ENCODE measurements at regions not wholly inside any gene's neighbourhood (a gene's known extent, or its start where the extent isn't known, plus 50 kb on each side); places are given as distances from the start of the nearest gene placed in this dataset.
"Not testable (repeated sequence)": the region's sequence is repeated elsewhere in the genome, so short reads cannot be mapped to it uniquely, and the experiment has no call there.

DNA sequence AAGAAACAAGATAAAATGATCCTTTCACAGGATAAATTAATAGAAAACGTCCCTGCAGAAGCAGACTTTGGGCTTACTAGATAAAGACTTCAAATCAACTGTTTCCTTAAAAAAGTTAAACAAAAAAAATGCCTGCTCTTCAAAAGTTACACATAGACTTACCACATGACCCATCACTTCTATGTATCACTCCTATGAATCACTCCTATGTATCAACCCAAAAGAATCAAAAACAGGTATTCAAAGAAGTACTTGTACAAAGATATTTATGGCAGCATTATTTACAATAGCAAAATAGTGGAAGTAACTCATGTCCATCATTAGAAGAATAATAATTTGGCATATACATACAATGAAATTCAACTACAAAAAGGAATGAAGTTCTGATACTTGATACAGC lies 56.3 kb upstream of the PRDM9 start:
- DNase-seq: no peak

DNA sequence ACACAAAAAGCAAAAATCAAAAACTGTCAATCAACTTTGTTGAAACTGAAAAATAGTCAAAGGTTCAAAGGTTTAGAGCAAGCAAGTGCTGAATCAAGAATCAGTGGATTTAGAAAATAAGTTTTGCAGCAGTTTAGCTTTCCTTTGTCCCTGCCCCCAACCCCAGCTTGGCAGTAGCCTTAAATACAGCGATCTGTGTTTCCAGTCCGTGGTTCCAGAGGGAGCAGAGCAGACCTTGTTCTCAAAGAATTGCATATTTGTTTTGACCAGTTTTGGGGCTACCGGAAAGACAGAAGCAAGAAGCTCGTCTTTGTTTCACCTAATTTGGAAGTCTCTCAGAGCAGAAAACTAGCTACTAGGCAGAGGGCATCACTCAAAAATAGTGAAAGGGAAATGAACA lies 57.2 kb upstream of the PRDM9 start:
- DNase-seq: peak in 2 of 3 donors; percentile 4 to 15

DNA sequence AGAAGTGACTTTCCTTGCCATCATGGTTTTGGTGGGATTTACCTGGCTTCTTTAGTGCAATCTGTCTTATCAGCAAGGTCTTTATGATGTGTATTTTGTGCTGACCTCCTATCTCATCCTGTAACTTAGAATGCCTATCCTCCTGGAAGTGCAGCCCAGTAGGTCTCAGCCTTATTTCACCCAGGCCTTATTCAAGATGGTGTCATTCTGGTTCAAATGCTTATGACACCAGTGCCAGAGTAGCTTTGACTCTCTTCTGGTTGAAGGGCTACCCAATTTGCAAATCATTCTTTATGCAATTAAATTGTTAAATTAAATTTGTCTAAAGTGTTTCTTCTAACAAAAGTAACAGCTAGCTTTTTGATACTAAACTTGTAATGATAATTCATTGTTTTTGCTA lies 58.8 kb upstream of the PRDM9 start:
- no peak for DNase-seq

DNA sequence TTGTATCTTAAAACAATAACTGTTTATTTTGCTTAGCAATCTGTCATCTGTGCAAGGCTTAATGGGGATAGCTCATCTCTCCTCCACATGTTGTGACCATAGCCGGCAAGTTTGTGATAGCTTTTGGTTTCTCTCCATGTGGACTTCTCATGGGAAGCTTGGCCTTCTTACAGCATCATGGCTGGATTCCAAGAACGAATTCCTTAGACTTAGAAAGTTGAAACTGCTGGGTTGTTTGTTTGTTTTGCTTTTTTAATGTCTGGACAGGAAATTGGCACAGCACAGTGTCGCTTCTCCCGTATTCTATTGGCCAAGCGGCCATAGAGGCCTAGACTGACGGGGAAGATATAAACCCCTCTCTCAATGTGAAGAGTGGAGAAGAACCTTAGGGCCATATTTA lies 61.0 kb upstream of the PRDM9 start:
- peak; percentile 28 to 84 (median 59) for DNase-seq

DNA sequence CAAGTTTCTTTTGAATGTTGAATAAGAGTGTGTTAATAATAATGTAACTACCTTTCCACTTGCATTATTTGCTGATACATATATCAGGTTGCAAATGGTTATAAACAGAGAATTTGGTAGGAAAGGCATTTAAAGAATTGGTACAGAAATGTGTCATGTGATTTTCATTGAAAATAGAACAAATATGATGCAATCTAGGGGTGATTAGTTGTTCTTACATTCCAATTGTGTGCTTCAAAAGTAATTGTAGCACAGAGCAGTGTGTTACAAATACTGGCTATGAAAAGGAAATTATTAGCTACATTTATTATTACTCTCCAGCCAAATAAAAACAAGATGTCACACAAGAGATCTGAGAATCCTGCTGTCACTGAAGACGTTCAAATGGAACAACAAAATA lies 61.8 kb upstream of the PRDM9 start:
- peak in 1 of 3 donors; percentile 2 for DNase-seq

DNA sequence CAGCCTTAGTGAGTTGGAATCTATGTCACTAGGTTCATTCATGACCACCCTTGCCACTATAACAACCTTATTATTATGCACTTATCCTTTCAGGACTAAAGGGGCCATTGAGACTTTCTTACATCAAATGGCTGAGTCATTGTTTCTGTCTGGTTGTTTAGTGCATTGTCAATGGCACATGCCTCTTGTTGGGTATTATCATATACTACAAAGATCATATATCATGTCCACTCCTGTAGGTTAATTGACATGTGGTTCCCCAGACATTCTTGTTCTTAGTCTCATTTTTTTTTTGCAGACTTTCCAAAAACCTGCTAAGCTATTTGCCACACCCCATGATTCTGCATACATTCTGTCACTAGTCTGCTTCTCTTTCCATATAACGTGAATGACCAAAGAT lies 66.7 kb upstream of the PRDM9 start:
- DNase-seq: no peak

DNA sequence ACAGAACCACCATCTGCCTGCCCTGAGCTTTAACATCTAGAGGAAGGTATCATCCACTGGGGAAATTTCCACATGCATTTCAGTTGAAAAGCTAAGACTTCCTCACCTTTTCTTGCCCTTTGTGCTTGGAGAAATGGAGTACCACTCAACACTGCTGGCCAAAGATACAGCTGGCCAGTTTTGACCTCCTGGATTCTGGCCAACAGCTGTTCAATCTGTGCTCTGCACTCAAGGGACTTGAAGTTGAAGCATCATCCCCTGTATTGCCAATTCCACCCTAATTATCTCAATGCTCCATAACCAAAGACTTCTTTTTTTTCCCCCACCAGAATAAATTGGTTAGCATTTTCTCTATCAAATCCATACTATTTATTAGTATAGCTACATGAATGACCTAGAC lies 70.4 kb upstream of the PRDM9 start:
- DNase-seq: peak; percentile 11 to 39 (median 21)

DNA sequence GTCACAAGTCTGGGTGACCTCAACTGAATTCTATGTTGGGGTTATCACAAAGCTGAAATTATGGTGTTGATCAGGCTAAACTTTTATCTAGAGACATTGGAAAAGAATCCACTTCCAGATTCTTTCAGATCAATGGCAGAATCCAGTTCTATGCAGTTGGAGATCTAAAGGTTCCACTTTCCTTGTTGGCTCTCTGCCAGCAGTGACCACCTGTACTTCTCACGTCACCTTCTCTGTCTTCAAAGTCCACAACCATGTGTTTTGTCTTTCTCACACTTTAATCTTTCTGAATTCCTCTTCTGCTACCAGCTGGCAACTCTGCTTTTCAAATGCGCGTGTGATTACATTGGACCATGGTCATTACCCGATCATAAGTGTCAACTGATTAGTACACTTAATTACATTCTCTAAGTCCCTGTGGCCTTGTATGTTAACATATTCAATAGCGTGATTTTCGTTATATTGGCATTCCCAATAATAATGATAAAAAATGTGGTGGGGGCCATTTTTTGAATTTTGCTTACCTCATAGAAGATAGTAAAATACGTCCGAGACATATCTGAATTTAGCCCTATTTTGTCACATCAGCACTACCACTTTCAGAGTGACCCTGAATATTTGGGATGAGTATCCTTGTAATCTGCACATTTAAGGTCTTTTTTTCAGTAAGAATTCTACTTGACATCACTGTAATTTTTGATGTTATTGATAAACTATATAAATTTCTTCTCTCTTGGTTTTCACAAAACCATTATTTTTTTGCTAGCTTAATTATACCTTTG lies 73.7 kb upstream of the PRDM9 start:
- DNase-seq: no peak

DNA sequence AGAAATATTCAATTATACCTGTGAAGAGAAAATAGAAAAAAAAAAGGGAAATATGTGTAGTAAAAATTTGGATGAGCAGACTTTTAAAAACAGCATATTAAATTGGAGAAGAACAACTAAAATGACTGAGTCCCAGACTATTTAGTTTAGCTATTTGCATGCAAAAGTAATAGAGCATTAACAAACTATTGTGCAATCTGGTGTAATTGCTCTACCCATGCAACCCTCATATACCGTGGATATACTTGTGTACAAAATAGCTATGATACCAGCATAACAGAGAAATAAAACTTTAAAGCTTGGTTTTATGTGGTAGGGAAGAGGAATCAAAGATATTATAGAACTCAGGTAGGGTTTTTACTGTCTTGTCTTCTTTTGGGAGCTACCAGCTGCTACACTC lies 78.7 kb upstream of the PRDM9 start:
- no peak for DNase-seq

DNA sequence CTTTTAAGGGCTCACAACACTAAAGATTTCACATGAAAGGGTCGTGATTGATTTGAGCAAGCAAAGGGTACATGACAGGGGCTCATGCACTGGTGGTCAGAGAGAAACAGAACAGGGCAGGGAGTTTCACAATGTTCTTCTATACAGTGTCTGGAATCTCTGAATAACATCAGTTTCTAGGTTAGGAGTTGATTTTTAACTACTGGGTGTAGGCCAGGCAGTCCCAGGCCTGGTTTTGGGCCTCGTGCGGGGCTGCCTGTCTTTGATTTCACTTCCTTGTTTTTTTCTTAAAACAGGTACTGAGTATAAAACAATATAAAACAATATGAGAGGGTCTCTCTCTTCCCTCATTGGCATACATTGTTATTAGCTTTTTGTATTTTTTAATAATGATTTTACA lies 87.2 kb upstream of the PRDM9 start:
- not testable (repeated sequence) for DNase-seq

DNA sequence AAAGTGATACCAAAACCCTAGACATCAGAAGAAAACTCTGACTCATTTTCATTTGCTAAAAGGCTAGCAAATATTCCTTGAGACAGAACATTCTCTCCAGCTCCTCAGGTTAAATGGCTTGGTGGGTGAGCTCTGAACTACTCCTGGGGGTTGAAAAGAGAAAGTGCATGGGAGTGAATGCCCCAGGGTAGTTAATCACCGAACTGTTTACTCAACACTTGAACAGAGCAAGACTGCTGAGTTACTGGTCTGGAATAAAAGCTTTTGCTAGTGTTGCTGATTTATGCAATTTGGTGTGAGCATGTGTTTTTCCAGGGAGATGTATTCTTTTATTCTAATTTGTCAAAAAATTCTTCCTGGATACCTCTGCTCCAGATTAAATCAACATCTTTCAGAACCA lies 88.3 kb upstream of the PRDM9 start:
- no peak for DNase-seq

DNA sequence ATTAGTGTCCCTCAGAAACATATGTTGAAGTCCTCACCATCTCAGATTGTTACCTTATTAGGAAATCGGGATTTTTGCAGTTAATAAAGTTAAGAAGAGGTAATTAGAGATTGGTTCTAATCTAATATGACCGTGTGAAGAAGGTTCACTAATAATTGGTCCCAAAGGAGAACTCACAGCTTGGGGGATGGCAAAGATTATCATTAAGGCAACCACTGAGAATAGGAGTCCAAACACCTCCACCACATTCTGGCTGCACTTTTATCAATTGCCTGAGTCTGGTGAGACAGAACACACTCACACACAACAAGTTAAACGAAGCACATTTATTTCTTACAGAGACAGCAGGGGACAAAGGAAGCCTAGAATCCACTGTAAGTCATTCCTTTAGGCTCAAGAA lies 94.9 kb upstream of the PRDM9 start:
- DNase-seq: no peak

DNA sequence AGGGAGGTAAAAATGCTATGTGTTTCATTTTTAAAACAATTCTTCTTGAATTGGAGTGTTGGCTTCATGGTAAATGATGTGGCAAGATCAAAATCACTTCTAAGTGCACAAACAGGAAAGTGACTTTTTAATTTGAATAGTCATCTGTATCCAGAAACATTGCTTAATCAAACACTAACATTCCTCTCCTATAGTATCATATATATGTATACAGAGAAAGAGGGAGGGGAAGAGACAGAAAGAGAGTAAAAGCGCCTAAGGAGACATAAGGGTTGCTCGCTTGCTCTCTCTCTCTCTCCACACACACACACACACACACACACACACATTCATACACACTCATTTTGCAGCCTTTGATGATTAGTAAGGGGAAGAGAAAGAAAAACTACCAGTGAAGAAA lies 95.4 kb upstream of the PRDM9 start:
- no peak for DNase-seq

DNA sequence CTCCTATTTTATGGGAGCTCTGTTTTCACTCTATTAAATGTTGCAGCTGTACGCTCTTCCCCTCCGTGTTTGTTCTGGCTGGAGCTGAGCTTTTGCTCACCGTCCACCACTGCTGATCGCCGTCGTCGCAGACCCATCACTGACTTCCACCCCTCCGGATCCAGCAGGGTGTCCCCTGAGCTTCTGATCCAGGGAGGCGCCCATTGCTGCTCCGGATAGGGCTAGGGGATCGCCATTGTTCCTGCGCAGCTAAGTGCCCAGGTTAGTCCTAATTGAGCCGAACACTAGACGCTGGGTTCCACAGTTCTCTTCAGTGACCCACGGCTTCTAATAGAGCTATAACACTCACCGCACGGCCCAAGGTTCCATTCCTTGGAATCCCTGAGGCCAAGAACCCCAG lies 96.2 kb upstream of the PRDM9 start:
- DNase-seq: no peak

DNA sequence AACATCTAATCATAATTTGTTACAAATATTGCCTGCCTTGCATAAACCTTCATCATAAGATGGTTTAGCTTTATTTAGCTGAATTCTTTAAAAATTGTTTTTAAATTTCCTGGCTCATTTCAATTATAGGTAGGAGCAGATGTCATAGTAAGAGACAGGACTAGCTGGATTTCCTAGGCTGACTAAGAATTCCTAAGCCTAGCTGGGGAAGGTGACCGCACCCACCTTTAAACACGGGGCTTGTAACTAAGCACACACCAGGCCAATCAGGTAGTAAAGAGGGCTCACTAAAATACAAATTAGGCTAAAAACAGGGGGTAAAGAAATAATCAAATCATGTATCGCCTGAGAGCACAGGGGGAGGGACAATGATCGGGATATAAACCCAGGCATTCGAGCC lies 96.6 kb upstream of the PRDM9 start:
- not testable (repeated sequence) for DNase-seq

DNA sequence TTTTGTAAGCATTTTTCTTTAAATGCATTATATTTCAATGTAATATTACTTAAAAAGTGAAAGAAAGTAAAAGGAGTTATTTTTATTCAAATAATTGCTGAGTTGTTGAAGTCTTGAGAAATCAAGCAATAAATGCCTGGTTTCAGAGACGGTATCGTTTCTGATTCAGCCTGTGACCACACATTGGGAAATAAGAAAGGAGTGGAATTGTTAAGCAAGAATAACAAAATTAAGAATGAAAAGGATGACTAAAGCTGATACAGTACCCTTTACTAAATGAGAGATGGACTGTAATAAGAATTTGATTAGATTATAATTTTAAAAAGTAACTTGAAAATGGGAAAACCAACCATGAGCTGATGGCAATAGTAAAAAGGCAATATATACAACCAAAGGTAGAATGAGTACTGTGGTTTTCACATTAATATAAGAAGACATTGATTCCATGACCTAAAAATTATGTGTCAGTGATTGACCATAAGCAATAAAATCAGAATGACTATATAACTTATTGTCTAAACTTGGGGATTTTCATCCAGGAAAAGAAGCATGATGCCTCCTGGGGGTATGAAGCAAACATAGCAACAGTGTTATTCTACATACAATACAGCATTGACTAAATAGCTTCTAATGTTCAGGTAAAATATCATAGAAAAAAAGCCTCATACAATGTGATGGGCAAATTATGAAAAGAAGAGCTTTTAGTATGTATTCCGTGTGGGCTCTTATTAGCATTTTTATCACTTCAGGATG lies 101.9 kb upstream of the PRDM9 start:
- DNase-seq: no peak

DNA sequence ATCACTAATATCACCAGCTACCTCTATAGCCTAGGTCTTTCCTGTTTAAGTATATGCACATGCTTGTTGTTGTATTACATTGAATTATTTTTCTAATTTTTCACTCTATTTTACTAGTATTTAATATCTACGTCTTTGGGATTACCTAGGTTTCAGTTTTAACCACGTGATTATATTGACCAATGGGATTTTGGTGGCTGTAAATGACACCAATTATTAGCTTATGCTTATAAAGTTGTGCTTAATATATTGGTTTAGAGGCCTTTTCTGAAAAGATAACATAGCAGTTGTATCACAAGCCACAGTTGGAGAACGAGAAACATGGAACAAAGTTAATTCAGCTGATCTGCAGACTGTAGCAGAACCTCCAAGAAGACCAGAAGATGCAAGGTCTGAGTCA lies 104.8 kb upstream of the PRDM9 start:
- DNase-seq: no peak

DNA sequence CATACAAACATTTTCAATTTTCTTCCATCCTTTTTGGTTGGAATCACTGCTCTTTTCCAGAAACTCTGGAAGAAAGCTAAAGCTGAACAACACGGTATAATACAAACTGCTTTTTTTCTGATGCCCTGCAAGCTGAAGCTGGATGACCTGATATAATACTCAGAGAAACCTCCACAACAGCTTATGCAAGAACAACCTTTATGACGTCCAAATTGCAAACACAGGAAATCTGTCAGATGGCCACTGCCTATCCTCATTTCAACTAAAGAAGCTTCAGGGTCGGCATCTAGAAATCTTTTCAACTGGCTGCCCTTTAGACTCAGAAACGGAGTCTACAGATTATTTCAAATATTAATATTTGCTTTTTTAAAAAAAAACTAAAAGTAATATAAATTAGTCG lies 106.5 kb upstream of the PRDM9 start:
- no peak for DNase-seq

DNA sequence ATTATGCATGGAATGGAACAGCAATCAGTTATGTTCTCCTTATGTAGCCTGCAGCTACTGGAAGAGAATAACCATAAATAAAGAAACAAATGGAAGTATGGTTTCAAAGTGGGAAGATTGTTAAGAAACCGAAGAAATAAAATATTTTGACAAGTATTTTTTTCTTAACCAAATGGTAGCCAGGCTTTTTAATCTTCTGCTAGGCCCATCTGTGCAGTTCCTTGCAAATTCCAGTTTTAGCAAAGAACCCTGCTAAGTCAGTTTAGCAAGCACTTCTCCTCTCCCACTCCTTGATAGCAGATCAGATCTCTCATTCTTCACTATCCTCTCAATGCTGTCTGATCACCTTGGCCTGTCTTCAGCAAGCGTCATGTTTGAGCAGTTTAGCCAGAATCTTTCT lies 111.1 kb upstream of the PRDM9 start:
- peak in 1 of 3 donors; percentile 3 for DNase-seq

DNA sequence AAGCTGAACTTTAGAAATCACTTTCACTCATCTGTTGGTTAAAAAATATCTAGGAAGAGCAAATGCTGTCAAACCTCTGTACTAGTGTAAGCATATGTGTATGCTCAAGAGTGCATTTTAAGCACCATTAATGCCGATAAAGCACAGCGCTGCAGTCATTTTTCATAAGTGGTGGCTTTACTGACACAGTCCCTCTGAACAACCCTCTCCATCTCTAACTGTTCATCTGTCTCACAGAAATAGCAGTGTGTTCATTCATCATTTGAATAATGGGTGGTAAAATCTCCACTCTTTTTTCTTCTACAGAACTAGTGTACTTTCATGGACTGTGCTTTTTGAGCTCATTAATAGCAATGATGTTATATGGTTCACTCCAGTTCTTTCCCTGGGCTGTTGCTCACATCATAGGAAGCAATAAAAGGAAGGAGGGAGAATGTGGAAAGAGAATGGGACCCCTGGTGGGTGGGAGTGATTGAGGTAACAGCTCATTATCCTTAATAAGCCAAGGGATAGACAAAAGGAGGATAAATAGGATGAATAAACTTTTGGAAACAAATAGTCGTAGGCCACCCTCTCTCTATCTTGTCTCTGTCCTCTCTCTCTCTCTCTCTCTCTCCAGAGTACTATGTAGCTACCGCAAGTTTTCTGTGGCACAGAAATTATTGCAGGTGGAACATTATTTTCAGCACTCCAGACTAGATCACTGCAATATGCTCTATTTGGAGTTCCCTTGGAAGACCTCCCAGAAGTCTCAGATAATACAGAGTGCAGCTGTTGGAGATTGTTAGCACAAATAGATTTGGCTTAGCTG lies 117.9 kb upstream of the PRDM9 start:
- DNase-seq: peak; percentile 77 to 89 (median 82)

DNA sequence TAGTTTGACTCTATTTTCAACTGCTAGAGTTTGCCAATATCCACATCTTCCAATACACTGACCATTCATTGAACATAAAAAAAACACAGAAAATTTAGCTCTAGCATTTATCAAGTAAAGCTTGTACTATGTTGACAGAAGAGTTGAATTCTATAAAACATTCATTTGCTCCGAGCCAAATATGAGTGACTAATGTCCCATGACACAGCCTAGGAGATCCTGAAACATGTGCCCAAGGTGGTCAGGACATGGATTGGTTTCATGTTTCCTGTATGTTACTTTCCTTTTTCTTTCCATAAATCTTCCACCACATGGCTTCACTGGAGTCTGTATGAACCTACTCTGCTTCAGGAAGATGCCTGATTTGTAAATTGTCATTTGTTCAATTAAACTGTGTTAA lies 122.4 kb upstream of the PRDM9 start:
- DNase-seq: no peak

DNA sequence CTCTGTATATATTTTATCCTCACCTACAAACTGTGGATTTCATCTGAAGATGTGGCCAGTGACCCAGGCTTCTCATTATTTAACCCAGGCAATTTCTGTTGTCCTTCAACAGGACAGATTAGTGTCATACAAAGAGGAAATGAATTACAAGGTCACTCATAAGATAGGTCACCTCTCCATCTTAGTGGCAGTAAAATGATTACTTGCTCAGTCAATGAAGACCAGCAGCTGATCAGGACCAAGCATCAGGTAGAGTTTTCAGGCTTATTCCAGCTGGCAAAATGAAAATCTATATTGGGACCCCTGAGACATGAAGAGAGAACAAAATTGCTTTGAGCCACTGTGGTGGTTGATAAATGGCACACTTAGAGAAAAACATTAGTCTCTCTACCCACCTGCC lies 135.2 kb upstream of the PRDM9 start:
- DNase-seq: no peak

DNA sequence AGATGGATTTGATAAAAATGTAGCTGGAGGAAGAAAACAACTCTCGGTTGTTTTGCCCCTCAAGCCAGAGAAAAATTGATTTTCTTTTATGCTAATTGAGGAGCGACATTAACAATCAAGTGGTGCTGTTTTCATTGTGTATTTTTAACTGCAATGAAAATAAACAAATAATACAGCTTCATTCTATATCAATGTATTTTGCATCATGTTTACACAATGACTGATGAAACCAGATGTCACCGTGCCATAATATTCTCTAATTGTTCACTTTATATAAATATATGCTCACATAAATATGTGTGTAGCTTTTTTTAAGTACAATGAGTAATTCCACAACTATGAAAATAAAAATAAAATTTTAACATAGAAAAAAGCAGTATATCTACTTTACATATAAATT lies 139.0 kb upstream of the PRDM9 start:
- no peak for DNase-seq

All from muscle of back (tissue), 3 donors.